ENCODE measurements at regions not wholly inside any gene's neighbourhood (a gene's known extent, or its start where the extent isn't known, plus 50 kb on each side); places are given as distances from the start of the nearest gene placed in this dataset.

DNA sequence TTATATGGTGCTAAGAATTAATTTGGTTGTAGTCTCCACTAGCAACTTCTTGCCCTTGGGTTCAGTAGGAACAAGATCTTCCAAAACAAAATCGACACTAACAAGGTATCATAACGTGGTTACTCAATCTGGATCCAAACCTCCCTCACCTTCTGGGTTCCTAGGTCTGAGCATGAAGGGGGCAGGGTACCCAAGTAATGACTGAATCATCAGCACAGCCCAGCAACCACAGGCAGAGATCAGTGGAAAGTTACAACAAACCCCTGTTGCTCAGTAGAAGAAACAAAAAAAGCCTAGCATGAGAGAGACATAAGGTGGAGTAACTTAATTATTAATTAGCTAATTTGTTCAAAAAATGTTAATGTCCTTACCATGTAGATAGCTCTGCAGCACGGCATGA lies 221.4 kb downstream of the BLID start:
- H3K27ac ChIP-seq (ENCODE audit: low read depth, low read length), result no peak overlapping the region
- no peak overlapping the region for H2AFZ ChIP-seq (ENCODE audit: low read depth, low read length, severe bottlenecking)
- no peaks in the 10 kb centered on the region for H3K9me2 ChIP-seq (replicated peaks; ENCODE audit: insufficient read depth, low read length)
- H3K4me3 ChIP-seq (ENCODE audit: insufficient read depth, low read length, poor library complexity, severe bottlenecking), result no peak overlapping the region
- no peak overlapping the region for H3K4me2 ChIP-seq (ENCODE audit: low read depth, low read length, poor library complexity, severe bottlenecking)
- H3K27me3 ChIP-seq (ENCODE audit: low read length), result no peaks in the 10 kb centered on the region
- H3K36me3 ChIP-seq (ENCODE audit: low read length), result no peaks in the 10 kb centered on the region
- no peaks in the 10 kb centered on the region for H3K9me3 ChIP-seq (ENCODE audit: insufficient read depth, low read length)
- TF ChIP-seq, protein P1, sequence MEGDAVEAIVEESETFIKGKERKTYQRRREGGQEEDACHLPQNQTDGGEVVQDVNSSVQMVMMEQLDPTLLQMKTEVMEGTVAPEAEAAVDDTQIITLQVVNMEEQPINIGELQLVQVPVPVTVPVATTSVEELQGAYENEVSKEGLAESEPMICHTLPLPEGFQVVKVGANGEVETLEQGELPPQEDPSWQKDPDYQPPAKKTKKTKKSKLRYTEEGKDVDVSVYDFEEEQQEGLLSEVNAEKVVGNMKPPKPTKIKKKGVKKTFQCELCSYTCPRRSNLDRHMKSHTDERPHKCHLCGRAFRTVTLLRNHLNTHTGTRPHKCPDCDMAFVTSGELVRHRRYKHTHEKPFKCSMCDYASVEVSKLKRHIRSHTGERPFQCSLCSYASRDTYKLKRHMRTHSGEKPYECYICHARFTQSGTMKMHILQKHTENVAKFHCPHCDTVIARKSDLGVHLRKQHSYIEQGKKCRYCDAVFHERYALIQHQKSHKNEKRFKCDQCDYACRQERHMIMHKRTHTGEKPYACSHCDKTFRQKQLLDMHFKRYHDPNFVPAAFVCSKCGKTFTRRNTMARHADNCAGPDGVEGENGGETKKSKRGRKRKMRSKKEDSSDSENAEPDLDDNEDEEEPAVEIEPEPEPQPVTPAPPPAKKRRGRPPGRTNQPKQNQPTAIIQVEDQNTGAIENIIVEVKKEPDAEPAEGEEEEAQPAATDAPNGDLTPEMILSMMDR (IDR thresholded peaks at IDR 0.05; ENCODE audit: insufficient read depth, low read length, poor library complexity, severe bottlenecking), result no peak
- no peak for TF ChIP-seq EZH2phosphoT487 (conservative IDR thresholded peaks at IDR 0.05; ENCODE audit: low read length)
- no peaks in the 10 kb centered on the region for H3F3A ChIP-seq (ENCODE audit: insufficient read depth)
- no peaks in the 10 kb centered on the region for H3K79me2 ChIP-seq (ENCODE audit: insufficient read depth, low read length)
- H4K20me1 ChIP-seq (ENCODE audit: low read depth, low read length), result no peaks in the 10 kb centered on the region
- H3K9ac ChIP-seq (ENCODE audit: low read length), result no peak overlapping the region

DNA sequence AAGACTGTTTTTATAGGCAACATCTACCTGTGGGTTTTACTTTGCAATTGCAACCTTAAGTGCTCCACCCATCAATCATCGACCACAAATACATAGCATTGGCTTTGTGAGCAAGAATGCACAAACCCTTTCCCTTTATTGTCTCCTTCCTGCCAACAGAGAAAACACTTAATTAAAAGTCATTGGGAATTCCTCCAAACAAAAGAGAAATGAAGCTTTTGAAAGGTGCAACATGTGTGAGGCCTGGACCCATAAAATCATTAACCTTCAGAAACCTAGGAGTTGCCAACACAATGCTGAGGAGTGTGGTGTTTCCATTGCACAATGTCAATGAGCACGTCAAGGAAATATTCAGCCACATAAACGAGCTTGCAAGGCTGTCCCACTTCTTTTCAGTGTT lies 223.2 kb downstream of the BLID start:
- Histone ChIP-seq H3K27me3 (ENCODE audit: low read length) (no peaks in the 10 kb centered on the region), H3K79me2 (ENCODE audit: insufficient read depth, low read length) (no peaks in the 10 kb centered on the region), H3K9ac (ENCODE audit: low read length) (no peak overlapping the region), H3K36me3 (ENCODE audit: low read length) (no peaks in the 10 kb centered on the region), H3F3A (ENCODE audit: insufficient read depth) (no peaks in the 10 kb centered on the region), H4K20me1 (ENCODE audit: low read depth, low read length) (no peaks in the 10 kb centered on the region), H3K9me3 (ENCODE audit: insufficient read depth, low read length) (no peaks in the 10 kb centered on the region), H3K9me2 (replicated peaks; ENCODE audit: insufficient read depth, low read length) (no peaks in the 10 kb centered on the region), H3K4me2 (ENCODE audit: low read depth, low read length, poor library complexity, severe bottlenecking) (no peak overlapping the region), H2AFZ (ENCODE audit: low read depth, low read length, severe bottlenecking) (no peak overlapping the region), H3K4me3 (ENCODE audit: insufficient read depth, low read length, poor library complexity, severe bottlenecking) (no peak overlapping the region), H3K27ac (ENCODE audit: low read depth, low read length) (no peak overlapping the region)
- TF ChIP-seq, protein P1 (IDR thresholded peaks at IDR 0.05; ENCODE audit: insufficient read depth, low read length, poor library complexity, severe bottlenecking), result no peak
- no peak for TF ChIP-seq EZH2phosphoT487 (conservative IDR thresholded peaks at IDR 0.05; ENCODE audit: low read length)

DNA sequence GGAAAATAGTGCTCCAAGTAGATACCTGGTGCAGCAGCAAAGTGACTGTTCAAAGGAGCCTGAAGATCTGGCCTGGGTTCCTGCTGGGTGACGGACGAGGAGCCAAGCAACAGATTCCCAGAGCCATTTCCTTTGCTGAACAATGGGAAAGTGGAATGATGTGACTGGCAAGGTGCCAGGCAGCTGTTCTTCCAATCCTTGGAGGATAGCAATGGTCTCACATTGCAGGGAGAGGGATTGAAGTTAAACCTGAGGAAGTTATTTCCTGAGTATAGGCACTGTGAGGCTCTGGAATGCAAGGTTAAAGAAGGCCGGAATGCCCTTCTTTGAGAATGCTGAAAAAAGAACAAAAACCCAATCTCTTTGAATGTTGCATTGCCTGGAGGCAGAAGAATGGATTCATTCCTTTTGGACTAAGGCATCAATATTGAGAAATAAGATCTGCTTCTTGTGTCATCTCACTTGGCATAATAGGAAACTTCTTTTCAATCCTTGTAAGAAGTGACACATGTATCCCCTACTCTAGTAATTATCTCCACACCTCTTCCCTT lies 223.8 kb downstream of the BLID start:
- H3K27ac ChIP-seq (ENCODE audit: low read depth, low read length), result no peak overlapping the region
- no peaks in the 10 kb centered on the region for H3K9me2 ChIP-seq (replicated peaks; ENCODE audit: insufficient read depth, low read length)
- TF ChIP-seq, protein P1 (IDR thresholded peaks at IDR 0.05; ENCODE audit: insufficient read depth, low read length, poor library complexity, severe bottlenecking), result no peak
- TF ChIP-seq EZH2phosphoT487 (conservative IDR thresholded peaks at IDR 0.05; ENCODE audit: low read length), result no peak
- H2AFZ ChIP-seq (ENCODE audit: low read depth, low read length, severe bottlenecking), result no peak overlapping the region
- H3K9ac ChIP-seq (ENCODE audit: low read length), result no peak overlapping the region
- H3K79me2 ChIP-seq (ENCODE audit: insufficient read depth, low read length), result no peaks in the 10 kb centered on the region
- H3F3A ChIP-seq (ENCODE audit: insufficient read depth), result no peaks in the 10 kb centered on the region
- no peaks in the 10 kb centered on the region for H3K9me3 ChIP-seq (ENCODE audit: insufficient read depth, low read length)
- H3K4me2 ChIP-seq (ENCODE audit: low read depth, low read length, poor library complexity, severe bottlenecking), result no peak overlapping the region
- H3K4me3 ChIP-seq (ENCODE audit: insufficient read depth, low read length, poor library complexity, severe bottlenecking), result no peak overlapping the region
- no peaks in the 10 kb centered on the region for H3K27me3 ChIP-seq (ENCODE audit: low read length)
- no peaks in the 10 kb centered on the region for H3K36me3 ChIP-seq (ENCODE audit: low read length)
- no peaks in the 10 kb centered on the region for H4K20me1 ChIP-seq (ENCODE audit: low read depth, low read length)

All from SU-DHL-6 (cell line).